Heart left ventricle (tissue), 13 donors: ENCODE measurements at regions not wholly inside any gene's neighbourhood (a gene's known extent, or its start where the extent isn't known, plus 50 kb on each side); places are given as distances from the start of the nearest gene placed in this dataset.

Experiments used
- POLR2A ChIP-seq, 2 donors: fragments of 450-650 bp; IDR thresholded peaks; one replicate each; pipeline ENCODE4 v1.6.1; 2017; ENCODE audit warnings: antibody characterized with exemption in 2 of 2, mild to moderate bottlenecking in 2 of 2, moderate library complexity in 2 of 2
- TF ChIP-seq, protein P1 (sequence below), 12 donors: fragments of 200-600 bp; sonication (generic) in 4 of 12; IDR thresholded peaks; one replicate each; pipeline versions ENCODE4 v1.5.0 to v1.8.0; 2018 to 2022; ENCODE audit warnings: antibody characterized with exemption in 12 of 12, mild to moderate bottlenecking in 5 of 12
- donor health status: ischemic (EF 13 %, LVEDD 7.1; RV severe dilation, severe dysfunction).
- donor health status: DM: no; HTN: yes; CAD: no.
- donor health status: DM: no; HTN: no; CAD: no.
- donor health status: ischemic (EF 25% LVEDD 6.9; RV normal size, moderate dysfunction).
- donor health status: ischemic (EF 25% LVEDD 5.7; RV mildly dilated, moderate dysfunction).
- donor health status: ischemic (EF 35%, LVEDD 5.7; RV mildly dilated, moderate dysfunction).
- donor health status: nonischemic (EF 11% LVEDD 7.7; RV severe dilation, severe dysfunction).
- donor health status: DM: yes; HTN: yes; CAD: no.
- donor health status: PGD.
- donor health status: ischemic (EF 29% LVEDD 5.4; RV normal size, mild dysfunction).
- donor health status: nonischemic (EF 23%, LVEDD 6.1; RV moderate dilation, normal function).

- TF ChIP-seq, protein P1, sequence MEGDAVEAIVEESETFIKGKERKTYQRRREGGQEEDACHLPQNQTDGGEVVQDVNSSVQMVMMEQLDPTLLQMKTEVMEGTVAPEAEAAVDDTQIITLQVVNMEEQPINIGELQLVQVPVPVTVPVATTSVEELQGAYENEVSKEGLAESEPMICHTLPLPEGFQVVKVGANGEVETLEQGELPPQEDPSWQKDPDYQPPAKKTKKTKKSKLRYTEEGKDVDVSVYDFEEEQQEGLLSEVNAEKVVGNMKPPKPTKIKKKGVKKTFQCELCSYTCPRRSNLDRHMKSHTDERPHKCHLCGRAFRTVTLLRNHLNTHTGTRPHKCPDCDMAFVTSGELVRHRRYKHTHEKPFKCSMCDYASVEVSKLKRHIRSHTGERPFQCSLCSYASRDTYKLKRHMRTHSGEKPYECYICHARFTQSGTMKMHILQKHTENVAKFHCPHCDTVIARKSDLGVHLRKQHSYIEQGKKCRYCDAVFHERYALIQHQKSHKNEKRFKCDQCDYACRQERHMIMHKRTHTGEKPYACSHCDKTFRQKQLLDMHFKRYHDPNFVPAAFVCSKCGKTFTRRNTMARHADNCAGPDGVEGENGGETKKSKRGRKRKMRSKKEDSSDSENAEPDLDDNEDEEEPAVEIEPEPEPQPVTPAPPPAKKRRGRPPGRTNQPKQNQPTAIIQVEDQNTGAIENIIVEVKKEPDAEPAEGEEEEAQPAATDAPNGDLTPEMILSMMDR (IDR thresholded peaks at IDR 0.05): no peak
- no peak for TF ChIP-seq POLR2A (IDR thresholded peaks at IDR 0.05)
These were observed 617.9 kb downstream of the BCOR start for GRCh38 chrX:39479856-39480255.
